Suprapubic skin (tissue), 4 donors: ENCODE measurements at regions not wholly inside any gene's neighbourhood (a gene's known extent, or its start where the extent isn't known, plus 50 kb on each side); places are given as distances from the start of the nearest gene placed in this dataset.

Source experiments
- CTCF ChIP-seq, 2 donors: fragments of 200-600 bp in 1 of 2; fragments of 450-650 bp in 1 of 2; sonication (generic) in 1 of 2; IDR thresholded peaks; one replicate each; pipeline ENCODE4 v1.5.1; 2016 to 2019; ENCODE audit warnings: antibody characterized with exemption in 2 of 2, mild to moderate bottlenecking in 1 of 2, moderate library complexity in 1 of 2
- POLR2A ChIP-seq, 2 donors: fragments of 450-650 bp; IDR thresholded peaks; one replicate each; pipeline ENCODE4 v1.6.1; 2017; ENCODE audit warnings: antibody characterized with exemption in 2 of 2, mild to moderate bottlenecking in 2 of 2, moderate library complexity in 2 of 2
- POLR2AphosphoS5 ChIP-seq, 3 donors: sonication (generic); formaldehyde crosslinking; IDR thresholded peaks; one replicate each; pipeline ENCODE4 v1.6.1; 2017; ENCODE audit warnings: antibody characterized with exemption in 3 of 3

- no peak for TF ChIP-seq CTCF (IDR thresholded peaks at IDR 0.05)
- TF ChIP-seq POLR2A (IDR thresholded peaks at IDR 0.05) = no peak
- no peak for TF ChIP-seq POLR2AphosphoS5 (IDR thresholded peaks at IDR 0.05)
Observed at GRCh38 chrX:43380704-43381103, 275.4 kb upstream of the MAOA start.
